ENCODE measurements at regions not wholly inside any gene's neighbourhood (a gene's known extent, or its start where the extent isn't known, plus 50 kb on each side); places are given as distances from the start of the nearest gene placed in this dataset.

GRCh38 chr3:64878362-64878761 is 190.6 kb upstream of the ADAMTS9 start:
- in situ Hi-C loops (cut with MboI; ENCODE audit: low pct_unique_long_range_greater_than_20kb in 2 of 9, low sequenced_read_pairs in 9 of 9, unreplicated experiment in 9 of 9): no loop called here
- 65 to 100% (median 82%) methylated on average over 1 to 2 of the region's 2 CpGs; no CpG with 5 or more reads in 1 of the 10 experiments for WGBS, 10 experiments
- no peak overlapping the region for H3K4me3 ChIP-seq
- no peaks in the 10 kb centered on the region for H3K4me1 ChIP-seq (replicated peaks in 1 of 2)
- H3K27ac ChIP-seq: no peak overlapping the region
- ATAC-seq (replicated peaks in 6 of 8): no peak

GRCh38 chr3:64873400-64873799 is 185.6 kb upstream of the ADAMTS9 start:
- peak; percentile 18 to 85 (median 62) for ATAC-seq (replicated peaks in 6 of 8)
- no peak overlapping the region for H3K4me3 ChIP-seq
- H3K27ac ChIP-seq: no peak overlapping the region
- peaks cover 13 to 24% of the 10 kb centered on the region in 2 donors for H3K4me1 ChIP-seq (replicated peaks in 1 of 2)
- in situ Hi-C loops (cut with MboI; ENCODE audit: low pct_unique_long_range_greater_than_20kb in 2 of 9, low sequenced_read_pairs in 9 of 9, unreplicated experiment in 9 of 9): no loop called here
- 0 to 43% (median 13%) methylated on average over 1 of the region's 1 CpG; no CpG with 5 or more reads in 7 of the 10 experiments for WGBS, 10 experiments

GRCh38 chr3:64872345-64872744 is 184.5 kb upstream of the ADAMTS9 start:
- ATAC-seq (replicated peaks in 6 of 8): peak in 2 of 8 experiments; percentile 16 to 69
- H3K4me3 ChIP-seq: no peak overlapping the region
- H3K4me1 ChIP-seq (replicated peaks in 1 of 2): peaks cover 13 to 28% of the 10 kb centered on the region in 2 donors
- in situ Hi-C loops (cut with MboI; ENCODE audit: low pct_unique_long_range_greater_than_20kb in 2 of 9, low sequenced_read_pairs in 9 of 9, unreplicated experiment in 9 of 9): no loop called here
- no peak overlapping the region for H3K27ac ChIP-seq

GRCh38 chr3:64871834-64872249 is 184.0 kb upstream of the ADAMTS9 start:
- ATAC-seq (replicated peaks in 6 of 8): peak in 5 of 8 experiments; percentile 10 to 67 (median 54)
- in situ Hi-C loops (cut with MboI; ENCODE audit: low pct_unique_long_range_greater_than_20kb in 2 of 9, low sequenced_read_pairs in 9 of 9, unreplicated experiment in 9 of 9): no loop called here
- H3K27ac ChIP-seq: no peak overlapping the region
- H3K4me1 ChIP-seq (replicated peaks in 1 of 2): peaks cover 17 to 33% of the 10 kb centered on the region in 2 donors
- no peak overlapping the region for H3K4me3 ChIP-seq
- WGBS, 10 experiments: 0 to 92% (median 67%) methylated on average over 1 to 2 of the region's 2 CpGs; no CpG with 5 or more reads in 1 of the 10 experiments

- 52 to 86% (median 79%) methylated on average over 2 to 4 of the region's 4 CpGs; no CpG with 5 or more reads in 1 of the 10 experiments for WGBS, 10 experiments
- H3K4me1 ChIP-seq (replicated peaks in 1 of 2): peaks cover 19 to 41% of the 10 kb centered on the region in 2 donors
- ATAC-seq (replicated peaks in 6 of 8): peak in 6 of 8 experiments; percentile 13 to 64 (median 40)
- H3K27ac ChIP-seq: no peak overlapping the region
- no peak overlapping the region for H3K4me3 ChIP-seq
- in situ Hi-C loops (cut with MboI; ENCODE audit: low pct_unique_long_range_greater_than_20kb in 2 of 9, low sequenced_read_pairs in 9 of 9, unreplicated experiment in 9 of 9): no loop called here
These were observed 183.3 kb upstream of the ADAMTS9 start for GRCh38 chr3:64870876-64871646.

- 13 to 100% (median 50%) methylated on average over 1 of the region's 2 CpGs; no CpG with 5 or more reads in 5 of the 10 experiments for WGBS, 10 experiments
- Histone ChIP-seq H3K27ac (no peak overlapping the region), H3K4me1 (replicated peaks in 1 of 2) (peaks cover 23 to 52% of the 10 kb centered on the region in 2 donors), H3K4me3 (no peak overlapping the region)
- in situ Hi-C loops (cut with MboI; ENCODE audit: low pct_unique_long_range_greater_than_20kb in 2 of 9, low sequenced_read_pairs in 9 of 9, unreplicated experiment in 9 of 9): no loop called here
- peak in 2 of 8 experiments; percentile 67 to 69 for ATAC-seq (replicated peaks in 6 of 8)
These were observed 179.4 kb upstream of the ADAMTS9 start for GRCh38 chr3:64867224-64867623.

GRCh38 chr3:64865839-64866570 is 178.2 kb upstream of the ADAMTS9 start:
- Histone ChIP-seq H3K27ac (no peak overlapping the region), H3K4me3 (no peak overlapping the region), H3K4me1 (replicated peaks in 1 of 2) (peaks cover 15 to 46% of the 10 kb centered on the region in 2 donors)
- 0 to 90% (median 52%) methylated on average over 1 to 4 of the region's 4 CpGs for WGBS, 10 experiments
- ATAC-seq (replicated peaks in 6 of 8): peak in 6 of 8 experiments; percentile 38 to 95 (median 68)
- in situ Hi-C loops (cut with MboI; ENCODE audit: low pct_unique_long_range_greater_than_20kb in 2 of 9, low sequenced_read_pairs in 9 of 9, unreplicated experiment in 9 of 9): no loop called here

GRCh38 chr3:64863226-64864212 is 175.7 kb upstream of the ADAMTS9 start:
- ATAC-seq (replicated peaks in 6 of 8): peak in 2 of 8 experiments; percentile 44 to 65
- WGBS, 10 experiments: 0 to 86% (median 76%) methylated on average over 1 to 11 of the region's 11 CpGs
- H3K4me1 ChIP-seq (replicated peaks in 1 of 2): peaks cover 10 to 42% of the 10 kb centered on the region in 2 donors
- no peak overlapping the region for H3K27ac ChIP-seq
- in situ Hi-C loops (cut with MboI; ENCODE audit: low pct_unique_long_range_greater_than_20kb in 2 of 9, low sequenced_read_pairs in 9 of 9, unreplicated experiment in 9 of 9): no loop called here
- no peak overlapping the region for H3K4me3 ChIP-seq

- ATAC-seq (replicated peaks in 6 of 8): no peak
- in situ Hi-C loops (cut with MboI; ENCODE audit: low pct_unique_long_range_greater_than_20kb in 2 of 9, low sequenced_read_pairs in 9 of 9, unreplicated experiment in 9 of 9): no loop called here
These were observed 173.9 kb upstream of the ADAMTS9 start for GRCh38 chr3:64861684-64862083.

GRCh38 chr3:64860536-64860870 is 172.7 kb upstream of the ADAMTS9 start:
- peaks cover 0 to 31% of the 10 kb centered on the region in 2 donors for H3K4me1 ChIP-seq (replicated peaks in 1 of 2)
- in situ Hi-C loops (cut with MboI; ENCODE audit: low pct_unique_long_range_greater_than_20kb in 2 of 9, low sequenced_read_pairs in 9 of 9, unreplicated experiment in 9 of 9): no loop called here
- H3K4me3 ChIP-seq: no peak overlapping the region
- H3K27ac ChIP-seq: no peak overlapping the region
- 33 to 100% (median 75%) methylated on average over 1 to 2 of the region's 2 CpGs; no CpG with 5 or more reads in 3 of the 10 experiments for WGBS, 10 experiments
- peak in 3 of 8 experiments; percentile 53 to 57 (median 56) for ATAC-seq (replicated peaks in 6 of 8)

More at GRCh38 chr3:64861684-64862083, 173.9 kb upstream of the ADAMTS9 start:
- WGBS, 10 experiments: 61 to 88% (median 73%) methylated on average over 1 to 3 of the region's 3 CpGs; no CpG with 5 or more reads in 2 of the 10 experiments
- Histone ChIP-seq H3K4me1 (replicated peaks in 1 of 2) (peaks cover 6 to 31% of the 10 kb centered on the region in 2 donors), H3K4me3 (no peak overlapping the region), H3K27ac (no peak overlapping the region)

GRCh38 chr3:64859625-64860535 is 172.1 kb upstream of the ADAMTS9 start:
- in situ Hi-C loops (cut with MboI; ENCODE audit: low pct_unique_long_range_greater_than_20kb in 2 of 9, low sequenced_read_pairs in 9 of 9, unreplicated experiment in 9 of 9): no loop called here
- Histone ChIP-seq H3K4me1 (replicated peaks in 1 of 2) (peaks cover 0 to 31% of the 10 kb centered on the region in 2 donors), H3K4me3 (no peak overlapping the region), H3K27ac (no peak overlapping the region)
- ATAC-seq (replicated peaks in 6 of 8): peak in 3 of 8 experiments; percentile 65 to 88 (median 88)
- WGBS, 10 experiments: 3 to 100% (median 74%) methylated on average over 1 to 6 of the region's 6 CpGs
